Bronchial epithelial cell (primary cell): ENCODE measurements at regions not wholly inside any gene's neighbourhood (a gene's known extent, or its start where the extent isn't known, plus 50 kb on each side); places are given as distances from the start of the nearest gene placed in this dataset.

Experiments
- DNase-seq: peaks from one replicate; pipeline ENCODE4 v3.0.0-alpha.2; 2010; ENCODE audit warnings: low read depth
- FAIRE-seq: peaks from 2 replicates; lab custom pipeline; 2011; peaks lifted over from hg19 to GRCh38; lab: Jason Lieb, UNC
- H3K27me3 ChIP-seq: 2 replicates; pipeline ENCODE4 v1.5.1; 2011; ENCODE audit warnings: low read length; ENCODE audit not compliant: control insufficient read depth, insufficient read depth
- H3K36me3 ChIP-seq: 2 replicates; pipeline ENCODE4 v1.5.1; 2011; ENCODE audit warnings: low read length; ENCODE audit not compliant: control insufficient read depth, insufficient read depth
- H3K4me3 ChIP-seq: 2 replicates; pipeline ENCODE4 v1.5.1; 2011; ENCODE audit warnings: mild to moderate bottlenecking, low read depth, low read length, control low read depth
- CTCF ChIP-seq: IDR thresholded peaks from 2 replicates; pipeline ENCODE4 v1.5.1; 2011; ENCODE audit warnings: mild to moderate bottlenecking, moderate library complexity, low read length, control low read depth, inconsistent platforms; ENCODE audit not compliant: insufficient read depth, severe bottlenecking

GRCh38 chr9:124187311-124187710, 70.4 kb upstream of the NEK6 start:
- Histone ChIP-seq H3K27me3 (peaks cover 7% of the 10 kb centered on the region), H3K4me3 (no peak overlapping the region), H3K36me3 (no peaks in the 10 kb centered on the region)
- no peak for FAIRE-seq
- DNase-seq, result no peak
- no peak for TF ChIP-seq CTCF

GRCh38 chr9:124188331-124189110, 69.2 kb upstream of the NEK6 start:
- Histone ChIP-seq H3K36me3 (no peaks in the 10 kb centered on the region), H3K4me3 (no peak overlapping the region), H3K27me3 (peaks cover 7% of the 10 kb centered on the region)
- no peak for FAIRE-seq
- no peak for TF ChIP-seq CTCF
- DNase-seq, result no peak

- no peak for TF ChIP-seq CTCF
- Histone ChIP-seq H3K36me3 (no peaks in the 10 kb centered on the region), H3K27me3 (peaks cover 7% of the 10 kb centered on the region), H3K4me3 (no peak overlapping the region)
- no peak for FAIRE-seq
- no peak for DNase-seq
Observed at GRCh38 chr9:124190761-124191160, 67.0 kb upstream of the NEK6 start.

GRCh38 chr9:124191691-124192395, 65.9 kb upstream of the NEK6 start:
- H3K36me3 ChIP-seq, result no peaks in the 10 kb centered on the region
- no peak for FAIRE-seq
- TF ChIP-seq CTCF, result no peak
- no peak overlapping the region for H3K4me3 ChIP-seq
- no peak for DNase-seq
- peaks cover 7% of the 10 kb centered on the region for H3K27me3 ChIP-seq

GRCh38 chr9:124196814-124197176, 61.0 kb upstream of the NEK6 start:
- no peak overlapping the region for H3K4me3 ChIP-seq
- TF ChIP-seq CTCF, result no peak
- DNase-seq (no peak), FAIRE-seq (no peak)
- no peaks in the 10 kb centered on the region for H3K27me3 ChIP-seq
- no peaks in the 10 kb centered on the region for H3K36me3 ChIP-seq
